SKM-1 (cell line): ENCODE measurements at regions not wholly inside any gene's neighbourhood (a gene's known extent, or its start where the extent isn't known, plus 50 kb on each side); places are given as distances from the start of the nearest gene placed in this dataset.

Experiments
- DNase-seq: peaks from one replicate; lab custom pipeline; 2025; ENCODE audit not compliant: unreplicated experiment; lab: John Stamatoyannopoulos, UW

DNA sequence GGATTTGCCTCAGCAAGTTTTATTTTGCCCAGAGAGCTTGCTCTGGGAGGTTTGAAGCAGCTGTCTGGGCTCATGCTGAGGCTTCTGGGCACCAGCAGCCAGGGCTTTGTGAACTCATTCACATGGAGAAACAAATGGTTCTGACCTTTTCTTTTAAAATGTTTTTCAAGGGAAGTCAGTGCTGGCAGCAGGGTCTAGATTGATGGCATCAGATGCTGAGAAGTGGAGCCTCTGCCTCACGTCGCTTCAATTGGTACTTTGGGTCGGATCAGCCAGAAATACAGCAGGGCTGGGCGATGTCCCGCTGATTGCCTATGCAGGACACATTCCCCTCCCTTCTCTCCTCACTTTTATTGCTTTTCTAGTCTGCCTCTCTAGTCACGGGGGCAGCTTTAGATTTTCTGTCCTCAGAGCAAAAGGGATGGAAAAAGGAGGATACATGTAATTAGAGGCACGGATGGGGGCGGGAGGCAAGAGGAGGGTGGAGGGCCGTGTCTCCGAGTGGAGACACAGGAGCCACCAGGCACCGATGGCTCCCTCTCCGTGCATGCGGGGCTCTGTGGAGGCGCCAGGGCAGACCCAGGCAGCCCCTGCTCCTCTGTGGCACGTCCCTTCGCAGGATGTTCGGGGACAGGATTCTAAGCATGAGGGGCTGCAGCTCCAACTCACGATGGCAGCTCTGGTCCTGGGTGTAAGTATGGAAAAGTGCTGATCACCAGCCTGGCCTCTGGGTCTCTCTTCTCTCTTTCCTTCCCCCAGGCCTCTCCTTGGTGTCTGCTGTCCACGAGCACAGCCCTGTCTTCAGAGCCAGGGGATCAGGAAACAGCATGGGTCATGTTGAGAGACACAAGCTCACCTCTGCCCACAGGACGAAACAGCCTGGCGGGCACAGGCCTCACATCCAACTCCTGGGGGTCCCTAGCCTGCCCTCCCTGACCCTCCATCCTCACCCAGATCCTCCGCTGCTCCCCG is 116.1 kb downstream of the FAM43A start:
- DNase-seq, result no peak

GRCh38 chr3:194804796-194805195 is 119.1 kb downstream of the FAM43A start:
- no peak for DNase-seq

DNA sequence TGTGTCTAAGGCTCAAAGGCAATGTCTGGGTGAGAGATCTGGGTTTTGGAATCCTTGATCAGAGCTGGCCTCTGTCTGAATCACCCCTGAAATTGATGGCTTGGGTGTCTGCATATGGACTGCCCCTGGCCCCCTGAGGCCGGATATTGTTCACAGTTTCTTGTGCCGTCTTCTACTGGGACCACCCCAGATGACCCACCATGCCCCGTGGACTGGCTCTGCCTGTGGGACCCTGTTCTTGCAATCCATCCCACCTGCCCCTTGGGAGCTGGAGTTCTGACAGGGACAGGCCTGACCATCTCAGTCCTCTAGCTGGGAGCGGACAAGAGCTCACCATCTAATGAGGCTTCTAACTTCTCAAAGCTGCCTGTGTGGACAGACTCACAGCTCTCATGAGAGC is 119.9 kb downstream of the FAM43A start:
- DNase-seq, result no peak

GRCh38 chr3:194806991-194807630 is 121.4 kb downstream of the FAM43A start:
- DNase-seq, result no peak

GRCh38 chr3:194808640-194809097 is 123.0 kb downstream of the FAM43A start:
- no peak for DNase-seq

- no peak for DNase-seq
Observed at GRCh38 chr3:194809382-194809781, 123.7 kb downstream of the FAM43A start.

- no peak for DNase-seq
Observed at GRCh38 chr3:194810076-194810475, 124.4 kb downstream of the FAM43A start.

DNA sequence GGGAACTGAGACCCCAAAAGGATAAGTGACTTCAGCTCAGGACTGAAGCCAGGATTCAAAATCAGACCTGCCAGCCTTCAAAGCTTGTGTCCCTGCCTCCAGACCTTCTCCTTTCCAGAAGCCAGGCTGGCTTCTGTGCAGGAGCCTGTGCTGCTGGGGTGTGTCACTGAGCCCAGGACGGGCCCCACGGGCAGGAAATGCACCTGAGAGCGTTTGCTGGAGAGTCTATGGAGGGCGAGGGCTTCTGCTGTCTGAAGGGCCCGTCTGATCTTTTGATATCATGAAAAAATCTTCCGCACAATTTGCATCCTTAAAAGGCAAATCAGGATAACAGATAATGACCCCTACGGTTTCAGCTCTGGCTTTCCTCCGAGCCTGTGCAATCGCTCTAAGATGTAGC is 125.4 kb downstream of the FAM43A start:
- no peak for DNase-seq

- no peak for DNase-seq
Observed at GRCh38 chr3:194812176-194812575, 126.5 kb downstream of the FAM43A start.

GRCh38 chr3:194814878-194815357 is 129.2 kb downstream of the FAM43A start:
- DNase-seq, result no peak

- no peak for DNase-seq
Observed at GRCh38 chr3:194816748-194817591, 131.3 kb downstream of the FAM43A start.

GRCh38 chr3:194817592-194817930 is 131.9 kb downstream of the FAM43A start:
- no peak for DNase-seq

- no peak for DNase-seq
Observed at GRCh38 chr3:194817936-194818335, 132.3 kb downstream of the FAM43A start.

DNA sequence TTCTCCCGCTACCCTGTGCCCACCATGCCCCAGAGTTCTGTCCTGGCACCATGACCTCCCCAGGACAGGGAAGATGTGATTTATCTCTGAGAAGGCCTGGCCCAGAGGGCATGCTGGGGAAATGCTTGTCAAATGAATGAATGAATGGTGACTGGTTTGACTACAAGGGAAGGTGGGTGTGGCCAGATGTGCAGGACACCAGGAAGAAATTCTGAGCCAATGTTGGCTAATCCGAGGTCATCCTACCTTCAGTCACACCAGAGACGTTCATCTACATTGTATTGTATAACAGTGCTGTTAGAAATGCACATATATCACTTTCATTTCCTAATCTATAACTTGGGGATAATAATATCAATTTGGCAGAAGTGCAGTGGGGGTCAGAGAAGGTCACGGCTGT is 138.4 kb downstream of the FAM43A start:
- DNase-seq, result no peak

- DNase-seq, result no peak
Observed at GRCh38 chr3:194824701-194825111, 139.0 kb downstream of the FAM43A start.

DNA sequence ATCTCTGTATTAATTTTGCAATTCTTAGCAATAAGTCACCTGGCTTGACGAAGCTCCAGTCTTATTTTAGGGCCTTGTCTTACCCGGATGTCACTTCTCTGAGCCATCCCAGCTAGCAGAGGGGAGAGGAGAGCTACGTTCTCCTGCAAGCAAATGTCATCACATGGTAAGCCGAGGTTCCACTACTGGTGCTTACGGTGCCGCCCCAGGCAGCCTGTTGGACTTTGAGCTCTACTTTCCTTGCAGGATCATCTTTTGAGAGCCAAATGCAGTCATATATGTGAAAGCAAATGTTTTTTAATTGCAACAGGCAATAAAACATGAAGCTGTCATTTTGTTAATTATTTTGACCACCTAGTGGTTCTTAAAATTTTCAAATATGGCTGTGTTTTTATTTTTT is 140.9 kb downstream of the FAM43A start:
- no peak for DNase-seq

DNA sequence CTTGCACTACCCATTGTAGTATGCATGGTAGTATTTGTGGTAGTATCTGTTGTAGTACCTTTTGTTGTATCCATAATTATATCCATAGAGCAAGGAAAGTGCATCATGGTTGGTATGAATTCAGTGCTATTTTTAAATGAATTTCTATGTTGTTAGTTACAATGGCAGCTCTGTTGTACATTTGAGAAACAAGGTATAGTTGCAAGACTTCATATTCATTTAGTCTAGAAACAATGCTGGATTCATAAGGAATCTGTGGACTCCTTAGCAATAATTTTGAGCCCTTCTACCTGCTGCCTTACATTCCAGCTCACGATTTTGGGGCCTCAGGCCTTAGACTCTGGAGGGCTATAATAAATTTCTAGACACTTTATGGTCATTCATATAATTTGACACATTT is 141.8 kb downstream of the FAM43A start:
- no peak for DNase-seq

- no peak for DNase-seq
Observed at GRCh38 chr3:194828116-194828515, 142.4 kb downstream of the FAM43A start.

DNA sequence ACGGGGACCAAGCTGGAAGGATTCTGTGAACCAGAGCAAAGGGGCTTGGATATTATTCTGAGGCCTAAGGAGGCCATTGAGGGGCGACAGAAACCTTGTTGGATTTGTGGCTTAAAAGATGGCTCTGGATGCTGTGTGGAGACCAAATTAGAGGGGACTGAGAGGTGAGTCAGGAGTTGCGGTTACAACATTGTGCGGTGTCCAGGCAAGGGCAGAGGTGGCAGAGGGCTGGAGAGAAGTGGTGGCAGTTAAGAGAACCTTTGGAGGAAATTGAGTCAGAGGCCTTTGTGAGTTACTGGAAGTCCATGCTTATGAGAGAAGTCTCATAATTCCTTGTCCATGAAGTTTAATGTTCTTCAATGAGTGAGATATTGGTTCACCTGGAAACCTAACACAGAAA is 143.2 kb downstream of the FAM43A start:
- DNase-seq, result no peak

- DNase-seq, result no peak
Observed at GRCh38 chr3:194830401-194830800, 144.7 kb downstream of the FAM43A start.

GRCh38 chr3:194830978-194831377 is 145.3 kb downstream of the FAM43A start:
- no peak for DNase-seq
